ENCODE measurements at regions not wholly inside any gene's neighbourhood (a gene's known extent, or its start where the extent isn't known, plus 50 kb on each side); places are given as distances from the start of the nearest gene placed in this dataset.
A peak's percentile ranks its signal among the peaks of the same experiment; 100 is the strongest.

DNA sequence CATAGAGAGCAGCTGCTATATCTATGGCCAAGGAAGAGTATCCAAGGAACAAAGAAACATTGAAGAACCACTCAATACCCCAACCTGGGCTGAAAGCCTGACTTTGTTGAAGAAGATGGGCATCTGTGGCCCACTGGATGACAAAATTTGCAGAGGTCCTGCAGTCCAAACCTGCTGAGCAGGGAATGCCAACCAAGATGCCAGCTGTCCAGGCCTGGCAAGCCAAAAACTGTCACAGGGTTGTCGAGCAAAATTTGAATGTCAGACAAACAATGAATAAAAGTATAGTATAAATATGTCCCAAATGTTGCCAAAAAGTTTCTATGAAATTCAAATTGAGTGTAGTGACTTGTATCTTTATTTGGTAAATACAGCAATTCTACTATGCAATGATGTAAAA is 1040.2 kb downstream of the PCDH9 start:
- no peaks in the 10 kb centered on the region for H3K36me3 Mint-ChIP-seq (ENCODE audit: low read depth)
- H3K4me3 Mint-ChIP-seq = no peak overlapping the region
- no peak for DNase-seq
- no peaks in the 10 kb centered on the region for H3K9me3 Mint-ChIP-seq
- no peaks in the 10 kb centered on the region for H3K27me3 Mint-ChIP-seq (ENCODE audit: low read depth, poor library complexity)
- TF ChIP-seq, protein P1, sequence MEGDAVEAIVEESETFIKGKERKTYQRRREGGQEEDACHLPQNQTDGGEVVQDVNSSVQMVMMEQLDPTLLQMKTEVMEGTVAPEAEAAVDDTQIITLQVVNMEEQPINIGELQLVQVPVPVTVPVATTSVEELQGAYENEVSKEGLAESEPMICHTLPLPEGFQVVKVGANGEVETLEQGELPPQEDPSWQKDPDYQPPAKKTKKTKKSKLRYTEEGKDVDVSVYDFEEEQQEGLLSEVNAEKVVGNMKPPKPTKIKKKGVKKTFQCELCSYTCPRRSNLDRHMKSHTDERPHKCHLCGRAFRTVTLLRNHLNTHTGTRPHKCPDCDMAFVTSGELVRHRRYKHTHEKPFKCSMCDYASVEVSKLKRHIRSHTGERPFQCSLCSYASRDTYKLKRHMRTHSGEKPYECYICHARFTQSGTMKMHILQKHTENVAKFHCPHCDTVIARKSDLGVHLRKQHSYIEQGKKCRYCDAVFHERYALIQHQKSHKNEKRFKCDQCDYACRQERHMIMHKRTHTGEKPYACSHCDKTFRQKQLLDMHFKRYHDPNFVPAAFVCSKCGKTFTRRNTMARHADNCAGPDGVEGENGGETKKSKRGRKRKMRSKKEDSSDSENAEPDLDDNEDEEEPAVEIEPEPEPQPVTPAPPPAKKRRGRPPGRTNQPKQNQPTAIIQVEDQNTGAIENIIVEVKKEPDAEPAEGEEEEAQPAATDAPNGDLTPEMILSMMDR (IDR thresholded peaks at IDR 0.05) = no peak
- no peaks in the 10 kb centered on the region for H3K4me1 Mint-ChIP-seq
- H3K27ac Mint-ChIP-seq = no peak overlapping the region

DNA sequence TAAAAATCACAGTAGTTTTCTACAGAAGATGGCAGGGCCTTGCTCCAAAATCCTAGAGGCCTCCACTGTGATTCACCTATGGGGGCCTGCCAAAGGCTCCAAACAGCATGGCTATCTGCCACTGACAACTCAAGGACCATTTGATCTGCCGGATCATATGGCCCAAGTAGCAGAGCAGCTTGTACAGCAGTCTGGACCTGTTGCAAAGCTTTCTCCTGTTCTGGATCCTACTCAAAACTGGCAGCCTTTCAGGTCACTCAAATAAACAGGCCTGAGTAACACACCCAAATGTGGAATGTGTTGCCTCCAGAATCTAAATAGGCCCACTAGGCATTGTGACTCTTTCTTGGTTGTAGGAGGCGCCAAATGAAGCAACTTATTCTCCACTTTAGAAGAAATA is 1049.3 kb downstream of the PCDH9 start:
- DNase-seq = no peak
- Mint-ChIP-seq H3K9me3 (no peaks in the 10 kb centered on the region), H3K36me3 (ENCODE audit: low read depth) (no peaks in the 10 kb centered on the region), H3K4me3 (no peak overlapping the region), H3K4me1 (no peaks in the 10 kb centered on the region), H3K27me3 (ENCODE audit: low read depth, poor library complexity) (no peaks in the 10 kb centered on the region), H3K27ac (no peak overlapping the region)
- TF ChIP-seq, protein P1 (IDR thresholded peaks at IDR 0.05) = no peak

DNA sequence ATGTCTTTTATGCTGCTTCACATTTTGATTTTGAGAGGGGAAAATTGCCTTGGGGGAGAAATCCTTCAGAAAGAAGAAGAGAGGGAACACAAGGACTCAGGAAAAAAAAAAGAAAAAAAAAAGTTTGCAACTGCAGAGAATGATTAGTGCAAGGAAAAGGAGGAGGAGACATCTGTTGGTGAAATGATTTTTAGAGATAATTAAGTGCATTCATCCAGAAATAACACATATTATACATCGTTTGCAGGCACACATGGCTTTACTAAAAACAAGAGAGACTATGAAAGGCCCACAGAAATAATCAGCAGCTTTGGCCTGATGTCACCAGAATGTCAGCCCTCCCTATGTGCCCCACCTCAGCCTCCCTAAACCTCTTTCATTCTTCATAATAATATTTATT is 1058.2 kb downstream of the PCDH9 start:
- H3K9me3 Mint-ChIP-seq = no peaks in the 10 kb centered on the region
- no peaks in the 10 kb centered on the region for H3K27me3 Mint-ChIP-seq (ENCODE audit: low read depth, poor library complexity)
- H3K36me3 Mint-ChIP-seq (ENCODE audit: low read depth) = no peaks in the 10 kb centered on the region
- H3K27ac Mint-ChIP-seq = peak overlapping the region; percentile 1
- no peak for DNase-seq
- TF ChIP-seq, protein P1 (IDR thresholded peaks at IDR 0.05) = no peak
- no peak overlapping the region for H3K4me3 Mint-ChIP-seq
- H3K4me1 Mint-ChIP-seq = no peaks in the 10 kb centered on the region

DNA sequence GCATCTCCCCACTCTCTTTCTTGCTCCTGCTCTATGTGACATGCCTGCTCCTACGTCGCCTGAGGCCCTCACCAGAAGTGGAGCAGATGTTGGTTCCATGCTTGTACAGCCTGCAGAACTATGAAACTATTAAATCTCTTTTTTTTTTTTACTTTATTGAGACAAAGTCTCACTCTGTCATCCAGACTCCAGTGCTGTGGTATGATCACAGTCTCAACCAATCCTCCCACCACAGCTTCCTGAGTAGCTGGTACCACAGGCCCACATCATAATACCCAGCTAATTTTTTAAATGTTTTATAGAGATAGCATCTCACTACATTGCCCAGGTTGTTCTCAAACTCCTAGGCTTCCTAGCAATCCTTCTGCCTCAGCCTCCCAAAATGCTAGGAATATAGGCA is 1067.7 kb downstream of the PCDH9 start:
- Mint-ChIP-seq H3K9me3 (no peaks in the 10 kb centered on the region), H3K36me3 (ENCODE audit: low read depth) (no peaks in the 10 kb centered on the region), H3K27ac (no peak overlapping the region), H3K4me1 (peaks cover 16% of the 10 kb centered on the region), H3K4me3 (no peak overlapping the region), H3K27me3 (ENCODE audit: low read depth, poor library complexity) (no peaks in the 10 kb centered on the region)
- DNase-seq = no peak
- TF ChIP-seq, protein P1 (IDR thresholded peaks at IDR 0.05) = no peak

DNA sequence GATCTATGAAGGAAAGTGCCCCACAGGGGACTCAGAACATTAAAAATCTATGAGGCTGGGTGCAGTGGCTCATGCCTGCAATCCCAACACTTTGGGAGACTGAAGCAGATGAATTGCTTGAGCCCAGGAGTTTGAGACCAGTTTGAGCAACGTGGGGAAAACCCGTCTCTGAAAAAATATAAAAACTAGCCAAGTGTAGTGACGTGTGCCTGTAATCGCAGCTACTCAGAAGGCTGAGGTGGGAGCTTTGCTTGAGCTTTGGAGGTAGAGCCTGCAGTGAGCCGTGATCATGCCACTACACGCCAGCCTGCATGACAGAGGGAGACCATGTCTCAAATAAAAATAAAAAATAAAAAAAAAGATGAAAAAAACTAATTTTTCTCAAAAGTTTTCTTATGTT is 1070.6 kb downstream of the PCDH9 start:
- Mint-ChIP-seq H3K36me3 (ENCODE audit: low read depth) (no peaks in the 10 kb centered on the region), H3K27ac (peak overlapping the region; percentile 91), H3K9me3 (no peaks in the 10 kb centered on the region), H3K4me1 (peaks cover 16% of the 10 kb centered on the region), H3K27me3 (ENCODE audit: low read depth, poor library complexity) (peaks cover 3% of the 10 kb centered on the region), H3K4me3 (no peak overlapping the region)
- DNase-seq = peak; percentile 1
- TF ChIP-seq, protein P1 (IDR thresholded peaks at IDR 0.05) = no peak

DNA sequence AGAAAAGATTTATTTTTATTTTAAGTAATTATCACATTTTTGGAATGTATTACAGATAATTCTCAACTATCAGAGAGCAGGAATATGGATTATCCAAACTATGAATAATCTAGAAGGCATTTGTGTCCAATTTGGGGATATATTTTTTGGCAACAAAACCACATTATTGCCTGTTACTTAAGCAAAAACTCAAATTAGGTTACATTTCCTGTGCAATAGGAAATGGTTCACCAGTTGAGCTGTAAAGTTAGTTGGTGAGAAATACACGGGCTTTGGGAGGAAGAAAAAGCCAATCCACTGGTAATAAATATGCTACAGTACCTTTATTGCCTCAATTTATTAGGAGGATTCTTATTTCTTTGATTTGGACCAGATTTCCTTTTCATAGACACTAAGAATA is 1075.2 kb downstream of the PCDH9 start:
- Mint-ChIP-seq H3K9me3 (no peaks in the 10 kb centered on the region), H3K27ac (no peak overlapping the region), H3K4me3 (no peak overlapping the region), H3K27me3 (ENCODE audit: low read depth, poor library complexity) (peaks cover 5% of the 10 kb centered on the region), H3K4me1 (peaks cover 16% of the 10 kb centered on the region), H3K36me3 (ENCODE audit: low read depth) (no peaks in the 10 kb centered on the region)
- no peak for DNase-seq
- TF ChIP-seq, protein P1 (IDR thresholded peaks at IDR 0.05) = no peak
